ENCODE measurements at regions not wholly inside any gene's neighbourhood (a gene's known extent, or its start where the extent isn't known, plus 50 kb on each side); places are given as distances from the start of the nearest gene placed in this dataset.

DNA sequence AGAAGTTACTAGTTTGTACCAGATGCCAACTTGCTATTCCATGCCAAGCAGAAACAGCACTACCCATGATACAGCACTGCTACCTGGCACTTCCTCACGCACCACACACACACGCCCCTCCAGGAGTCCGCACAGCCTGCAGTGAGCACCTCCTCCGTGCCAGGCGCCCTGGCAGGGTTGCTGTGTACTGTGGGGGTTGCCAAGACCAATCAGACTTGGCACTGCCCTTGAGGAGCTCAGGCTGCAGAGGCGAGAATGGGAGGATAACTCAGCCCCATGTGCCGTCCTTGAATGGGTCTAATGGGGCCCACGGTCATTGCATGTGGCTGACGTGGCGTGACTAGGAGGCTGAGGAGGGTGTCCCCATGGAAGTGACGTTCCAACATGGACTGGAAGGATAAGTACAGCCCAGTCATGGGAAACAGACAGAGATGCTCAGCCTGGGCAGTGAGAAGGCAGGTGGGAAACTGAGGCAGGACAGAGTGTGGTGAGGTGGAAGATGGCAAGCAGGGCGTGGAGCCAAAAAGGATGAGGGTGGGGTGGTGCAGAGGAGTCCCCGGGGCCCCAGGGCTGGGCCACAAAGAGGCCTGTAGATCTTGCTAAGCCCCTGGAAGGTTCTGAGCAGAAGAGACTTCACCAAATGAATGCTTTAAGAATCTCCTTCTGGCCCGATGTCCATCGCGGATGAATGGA is 65.3 kb upstream of the C14orf180 start:
- no peak overlapping the region for H3K9ac ChIP-seq (ENCODE audit: low read depth in 2 of 2, low read length in 2 of 2)
- no peak overlapping the region for H3K4me3 ChIP-seq
- no peaks in the 10 kb centered on the region for H3K27me3 ChIP-seq
- DNase-seq: no peak
- H3K27ac ChIP-seq: no peak overlapping the region
- intact Hi-C loops (cut with DNase I): no loop called here
- TF ChIP-seq, protein P1, sequence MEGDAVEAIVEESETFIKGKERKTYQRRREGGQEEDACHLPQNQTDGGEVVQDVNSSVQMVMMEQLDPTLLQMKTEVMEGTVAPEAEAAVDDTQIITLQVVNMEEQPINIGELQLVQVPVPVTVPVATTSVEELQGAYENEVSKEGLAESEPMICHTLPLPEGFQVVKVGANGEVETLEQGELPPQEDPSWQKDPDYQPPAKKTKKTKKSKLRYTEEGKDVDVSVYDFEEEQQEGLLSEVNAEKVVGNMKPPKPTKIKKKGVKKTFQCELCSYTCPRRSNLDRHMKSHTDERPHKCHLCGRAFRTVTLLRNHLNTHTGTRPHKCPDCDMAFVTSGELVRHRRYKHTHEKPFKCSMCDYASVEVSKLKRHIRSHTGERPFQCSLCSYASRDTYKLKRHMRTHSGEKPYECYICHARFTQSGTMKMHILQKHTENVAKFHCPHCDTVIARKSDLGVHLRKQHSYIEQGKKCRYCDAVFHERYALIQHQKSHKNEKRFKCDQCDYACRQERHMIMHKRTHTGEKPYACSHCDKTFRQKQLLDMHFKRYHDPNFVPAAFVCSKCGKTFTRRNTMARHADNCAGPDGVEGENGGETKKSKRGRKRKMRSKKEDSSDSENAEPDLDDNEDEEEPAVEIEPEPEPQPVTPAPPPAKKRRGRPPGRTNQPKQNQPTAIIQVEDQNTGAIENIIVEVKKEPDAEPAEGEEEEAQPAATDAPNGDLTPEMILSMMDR (IDR thresholded peaks at IDR 0.05): no peak
- H3K36me3 ChIP-seq: no peaks in the 10 kb centered on the region
- no peaks in the 10 kb centered on the region for H3K9me3 ChIP-seq
- no peaks in the 10 kb centered on the region for H3K4me1 ChIP-seq

DNA sequence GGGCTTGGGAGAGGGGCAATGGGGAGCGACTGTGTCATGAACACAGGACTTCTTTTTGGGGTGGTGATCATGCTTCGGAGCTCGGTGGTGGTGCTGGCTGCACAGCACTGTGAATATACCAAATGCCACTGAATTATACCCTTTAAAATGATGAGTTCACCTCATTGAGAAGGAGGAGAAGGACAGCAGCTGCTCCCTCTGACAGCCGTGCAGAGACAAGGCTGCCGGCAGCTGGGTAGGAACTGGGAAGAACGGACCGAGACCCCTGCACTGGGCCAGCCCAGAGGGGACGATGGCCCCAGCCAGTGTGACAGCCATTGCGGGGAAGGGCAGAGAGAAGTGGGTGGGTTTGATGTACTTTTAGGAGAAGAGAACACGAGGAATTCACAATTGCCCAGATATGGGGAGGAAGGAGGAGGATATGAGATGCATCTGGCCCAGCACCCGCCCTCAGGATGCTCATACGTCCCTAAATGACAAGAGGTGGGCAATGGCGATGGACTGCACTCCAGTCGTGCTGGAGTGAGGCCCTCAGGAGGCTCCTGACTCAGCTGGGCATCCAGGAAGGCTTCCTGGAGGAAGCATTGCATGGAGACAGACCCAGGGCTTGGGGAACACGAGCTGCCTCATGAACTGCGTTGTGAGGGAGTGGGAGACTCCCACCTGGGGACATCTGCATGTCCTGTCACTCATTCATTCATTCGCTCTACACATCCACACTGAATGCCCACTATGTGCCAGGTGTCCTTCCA is 64.3 kb upstream of the C14orf180 start:
- Histone ChIP-seq H3K4me1 (no peaks in the 10 kb centered on the region), H3K9me3 (no peaks in the 10 kb centered on the region), H3K9ac (ENCODE audit: low read depth in 2 of 2, low read length in 2 of 2) (no peak overlapping the region), H3K4me3 (no peak overlapping the region), H3K27me3 (no peaks in the 10 kb centered on the region), H3K27ac (no peak overlapping the region), H3K36me3 (no peaks in the 10 kb centered on the region)
- TF ChIP-seq, protein P1 (IDR thresholded peaks at IDR 0.05): no peak
- DNase-seq: no peak
- intact Hi-C loops (cut with DNase I): no loop called here

DNA sequence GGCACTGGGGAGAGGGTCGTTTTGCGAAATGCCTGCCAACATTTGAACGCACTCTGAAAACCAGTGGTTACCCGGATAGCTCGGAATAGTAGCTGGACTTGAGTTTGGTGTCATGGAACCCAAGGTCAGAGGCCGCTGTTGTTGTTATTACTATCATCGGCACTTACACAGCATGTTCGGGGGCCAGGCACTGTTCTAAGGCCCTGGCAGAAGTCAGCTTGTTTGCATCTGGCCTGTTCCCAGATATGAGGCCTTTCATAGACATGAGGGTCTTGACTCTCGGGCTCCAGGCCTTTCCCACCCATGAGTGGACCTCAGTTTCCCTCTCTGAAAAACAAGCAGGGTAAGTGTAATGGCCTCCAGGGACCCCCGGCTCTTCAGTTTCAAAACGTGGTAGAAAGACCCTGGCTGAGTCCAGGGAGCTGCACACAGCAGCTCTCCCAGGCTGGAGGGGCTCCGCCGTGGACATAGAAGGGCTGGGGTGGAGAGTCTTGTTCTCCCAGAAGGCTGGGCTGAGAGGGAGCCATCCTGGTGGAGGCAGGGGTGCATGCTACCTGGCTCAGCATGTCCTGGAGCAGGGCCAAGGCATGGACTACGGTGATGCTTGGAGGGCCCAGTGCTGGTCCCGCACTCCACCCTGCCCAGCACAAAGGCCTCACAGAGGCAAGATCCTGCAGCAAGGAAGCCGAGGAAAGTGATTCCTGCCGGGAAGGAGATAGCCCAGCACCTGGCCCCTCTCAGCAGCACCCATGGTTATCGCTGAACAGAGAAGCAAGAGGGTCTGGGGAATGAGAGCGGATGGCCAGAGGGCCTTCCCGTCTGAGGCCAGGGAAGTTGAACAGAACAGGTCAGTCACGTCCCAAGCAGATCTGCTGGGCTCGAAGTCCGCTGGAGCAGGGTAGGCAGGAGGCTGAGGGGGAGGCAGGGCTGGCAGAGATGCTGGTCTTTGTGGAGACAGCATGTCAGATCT is 63.5 kb upstream of the C14orf180 start:
- no peak overlapping the region for H3K9ac ChIP-seq (ENCODE audit: low read depth in 2 of 2, low read length in 2 of 2)
- TF ChIP-seq, protein P1 (IDR thresholded peaks at IDR 0.05): no peak
- H3K4me1 ChIP-seq: no peaks in the 10 kb centered on the region
- no peaks in the 10 kb centered on the region for H3K9me3 ChIP-seq
- no peaks in the 10 kb centered on the region for H3K27me3 ChIP-seq
- H3K36me3 ChIP-seq: no peaks in the 10 kb centered on the region
- intact Hi-C loops (cut with DNase I): no loop called here
- no peak for DNase-seq
- H3K4me3 ChIP-seq: no peak overlapping the region
- no peak overlapping the region for H3K27ac ChIP-seq

DNA sequence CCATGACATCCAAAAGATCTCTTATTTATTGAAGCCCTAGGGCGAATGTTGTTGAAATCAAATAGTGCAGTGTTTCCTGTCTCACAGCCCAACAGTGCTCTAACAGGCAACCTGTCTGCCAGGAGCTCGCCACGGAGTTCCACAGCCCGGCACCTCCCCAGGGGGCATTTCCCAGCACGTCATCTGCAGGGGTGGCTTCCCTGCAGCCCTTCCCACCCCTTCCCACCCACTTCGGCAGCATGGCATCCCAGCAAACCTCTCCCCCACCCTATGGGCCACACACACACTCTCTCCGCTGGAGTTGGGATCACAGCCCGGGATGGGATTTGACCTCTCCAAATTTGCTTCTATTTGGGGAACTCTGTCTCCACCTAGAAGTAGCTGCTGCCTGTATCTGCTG is 62.7 kb upstream of the C14orf180 start:
- Histone ChIP-seq H3K27ac (no peak overlapping the region), H3K36me3 (no peaks in the 10 kb centered on the region), H3K9ac (ENCODE audit: low read depth in 2 of 2, low read length in 2 of 2) (no peak overlapping the region), H3K9me3 (no peaks in the 10 kb centered on the region), H3K4me1 (no peaks in the 10 kb centered on the region), H3K4me3 (no peak overlapping the region), H3K27me3 (no peaks in the 10 kb centered on the region)
- TF ChIP-seq, protein P1 (IDR thresholded peaks at IDR 0.05): no peak
- no peak for DNase-seq
- intact Hi-C loops (cut with DNase I): no loop called here

DNA sequence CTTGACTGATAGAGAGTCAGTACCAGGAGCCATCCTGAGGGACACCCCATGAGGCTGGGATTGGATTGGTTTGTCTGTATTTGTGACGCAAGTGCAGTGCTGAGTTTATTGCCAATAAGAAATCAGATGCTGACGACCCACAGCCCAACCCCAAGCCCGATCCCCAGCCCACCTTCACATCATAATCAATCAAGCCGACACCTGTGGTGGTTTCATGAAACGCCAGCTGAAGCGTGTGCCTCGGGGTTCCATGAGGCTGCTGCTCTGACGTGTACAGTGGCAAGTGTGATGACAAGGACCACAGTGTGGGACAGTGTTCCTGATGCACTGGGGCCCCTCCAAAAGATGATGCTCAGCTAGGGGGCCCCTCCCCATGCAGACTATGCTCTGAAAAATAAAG is 62.1 kb upstream of the C14orf180 start:
- no peaks in the 10 kb centered on the region for H3K36me3 ChIP-seq
- no peaks in the 10 kb centered on the region for H3K9me3 ChIP-seq
- no peak for DNase-seq
- no peak overlapping the region for H3K9ac ChIP-seq (ENCODE audit: low read depth in 2 of 2, low read length in 2 of 2)
- no peak overlapping the region for H3K27ac ChIP-seq
- intact Hi-C loops (cut with DNase I): no loop called here
- H3K4me1 ChIP-seq: no peaks in the 10 kb centered on the region
- H3K27me3 ChIP-seq: no peaks in the 10 kb centered on the region
- no peak overlapping the region for H3K4me3 ChIP-seq
- TF ChIP-seq, protein P1 (IDR thresholded peaks at IDR 0.05): no peak
